K562 (cell line): ENCODE measurements at regions not wholly inside any gene's neighbourhood (a gene's known extent, or its start where the extent isn't known, plus 50 kb on each side); places are given as distances from the start of the nearest gene placed in this dataset.

Experiments used
- CHD4 ChIP-seq: fragments of 200-600 bp; sonication (generic); IDR thresholded peaks from 3 replicates; pipeline ENCODE4 v1.6.1; 2012; ENCODE audit warnings: low read depth, mild to moderate bottlenecking, mixed read lengths, low read length, inconsistent platforms; ENCODE audit not compliant: insufficient read depth, insufficient replicate concordance, poor library complexity, severe bottlenecking
- CREM ChIP-seq: IDR thresholded peaks from 2 replicates; pipeline ENCODE4 v1.6.1; 2014; ENCODE audit warnings: antibody characterized with exemption, low read depth
- E2F3 ChIP-seq: fragments of 250-450 bp; sonication (Bioruptor Pico); IDR thresholded peaks from 2 replicates; pipeline ENCODE4 v1.4.0; 2020; ENCODE audit warnings: mild to moderate bottlenecking
- FOXJ2 ChIP-seq: fragments of 200-800 bp; sonication (Bioruptor generic); IDR thresholded peaks from 2 replicates; pipeline ENCODE4 v1.6.1; 2016; ENCODE audit warnings: missing genetic modification characterization, missing compliant biosample characterization
- GMEB1 ChIP-seq: fragments of 250-450 bp; sonication (Bioruptor Pico); IDR thresholded peaks from 2 replicates; pipeline ENCODE4 v1.4.0; 2020; ENCODE audit warnings: mild to moderate bottlenecking
- POLR2AphosphoS5 ChIP-seq: IDR thresholded peaks from 2 replicates; pipeline ENCODE4 v1.6.1; 2011; ENCODE audit warnings: mild to moderate bottlenecking, low read depth, low read length, moderate library complexity; ENCODE audit not compliant: control insufficient read depth, insufficient read depth
- POLR2G ChIP-seq: fragments of 200-400 bp; formaldehyde crosslinking; IDR thresholded peaks from 2 replicates; pipeline ENCODE4 v1.6.1; 2017; ENCODE audit warnings: low read depth, mild to moderate bottlenecking, antibody characterized with exemption, low read length, moderate library complexity
- USF2 ChIP-seq: sonication (generic); formaldehyde crosslinking; IDR thresholded peaks from 2 replicates; pipeline ENCODE4 v1.5.0; 2020; ENCODE audit warnings: missing genetic modification reagents
- ZNF175 ChIP-seq: fragments of 200-800 bp; sonication (Bioruptor generic); IDR thresholded peaks from 2 replicates; pipeline ENCODE4 v1.6.1; 2016; ENCODE audit warnings: low read depth, mild to moderate bottlenecking, missing genetic modification characterization, missing compliant biosample characterization
- ZNF740 ChIP-seq, 3 experiments: fragments of 200-800 bp in 1 of 3; sonication (Bioruptor generic) in 1 of 3; sonication (generic) in 1 of 3; formaldehyde crosslinking in 1 of 3; IDR thresholded peaks; 2 replicates each; pipeline versions ENCODE4 v1.6.1 to v1.8.0; 2016 to 2022; ENCODE audit warnings: mild to moderate bottlenecking in 2 of 3, missing compliant biosample characterization in 2 of 3, missing genetic modification characterization in 2 of 3, missing genetic modification reagents in 1 of 3
- TF ChIP-seq, protein P1 (sequence below): fragments of 450-650 bp; IDR thresholded peaks from 2 replicates; pipeline ENCODE4 v1.6.1; 2016

- TF ChIP-seq USF2, result no peak
- no peak for TF ChIP-seq ZNF740 (CRISPR knock-in tag; IDR thresholded peaks at IDR 0.05)
- TF ChIP-seq ZNF740 (tag; IDR thresholded peaks at IDR 0.05), result no peak
- TF ChIP-seq GMEB1 (CRISPR knock-in tag), result no peak
- TF ChIP-seq POLR2AphosphoS5, result peak; percentile 33; the same call in 1 of the 2 replicates
- TF ChIP-seq POLR2G, result no peak
- TF ChIP-seq ZNF175, result no peak
- TF ChIP-seq CHD4, result no peak
- TF ChIP-seq E2F3 (CRISPR knock-in tag), result no peak
- TF ChIP-seq FOXJ2 (tag), result no peak
- TF ChIP-seq, protein P1, sequence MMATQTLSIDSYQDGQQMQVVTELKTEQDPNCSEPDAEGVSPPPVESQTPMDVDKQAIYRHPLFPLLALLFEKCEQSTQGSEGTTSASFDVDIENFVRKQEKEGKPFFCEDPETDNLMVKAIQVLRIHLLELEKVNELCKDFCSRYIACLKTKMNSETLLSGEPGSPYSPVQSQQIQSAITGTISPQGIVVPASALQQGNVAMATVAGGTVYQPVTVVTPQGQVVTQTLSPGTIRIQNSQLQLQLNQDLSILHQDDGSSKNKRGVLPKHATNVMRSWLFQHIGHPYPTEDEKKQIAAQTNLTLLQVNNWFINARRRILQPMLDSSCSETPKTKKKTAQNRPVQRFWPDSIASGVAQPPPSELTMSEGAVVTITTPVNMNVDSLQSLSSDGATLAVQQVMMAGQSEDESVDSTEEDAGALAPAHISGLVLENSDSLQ, result no peak
- TF ChIP-seq CREM, result no peak
Measured at GRCh38 chr7:119900996-119901672, 371.8 kb upstream of the KCND2 start (continued).
